NCI-H345 treated with DMSO at 0.1 percent for 48 hours (cell line): ENCODE measurements at regions not wholly inside any gene's neighbourhood (a gene's known extent, or its start where the extent isn't known, plus 50 kb on each side); places are given as distances from the start of the nearest gene placed in this dataset.

Source experiments
- DNase-seq: peaks from one replicate; lab custom pipeline; 2025; ENCODE audit not compliant: unreplicated experiment; lab: John Stamatoyannopoulos, UW

GRCh38 chr10:78901694-78902093 lies 167.1 kb upstream of the ZMIZ1 start:
- DNase-seq: no peak

- DNase-seq: no peak
These were observed 166.0 kb upstream of the ZMIZ1 start for GRCh38 chr10:78902815-78903214.

GRCh38 chr10:78903341-78903940 lies 165.3 kb upstream of the ZMIZ1 start:
- no peak for DNase-seq

GRCh38 chr10:78904196-78904595 lies 164.6 kb upstream of the ZMIZ1 start:
- no peak for DNase-seq

GRCh38 chr10:78905015-78905956 lies 163.5 kb upstream of the ZMIZ1 start:
- DNase-seq: no peak

GRCh38 chr10:78905957-78906308 lies 162.8 kb upstream of the ZMIZ1 start:
- DNase-seq: peak; percentile 77

- no peak for DNase-seq
These were observed 161.9 kb upstream of the ZMIZ1 start for GRCh38 chr10:78906734-78907390.

GRCh38 chr10:78907551-78908211 lies 161.1 kb upstream of the ZMIZ1 start:
- no peak for DNase-seq

GRCh38 chr10:78909221-78909620 lies 159.5 kb upstream of the ZMIZ1 start:
- no peak for DNase-seq

- no peak for DNase-seq
These were observed 158.7 kb upstream of the ZMIZ1 start for GRCh38 chr10:78910021-78910420.

GRCh38 chr10:78910476-78910875 lies 158.3 kb upstream of the ZMIZ1 start:
- DNase-seq: no peak

- no peak for DNase-seq
These were observed 157.9 kb upstream of the ZMIZ1 start for GRCh38 chr10:78910886-78911285.

GRCh38 chr10:78911533-78912340 lies 157.0 kb upstream of the ZMIZ1 start:
- no peak for DNase-seq

GRCh38 chr10:78912361-78913218 lies 156.2 kb upstream of the ZMIZ1 start:
- no peak for DNase-seq

- DNase-seq: peak; percentile 81
These were observed 155.3 kb upstream of the ZMIZ1 start for GRCh38 chr10:78913219-78914059.

GRCh38 chr10:78914060-78914378 lies 154.7 kb upstream of the ZMIZ1 start:
- DNase-seq: no peak

- DNase-seq: no peak
These were observed 154.1 kb upstream of the ZMIZ1 start for GRCh38 chr10:78914502-78915189.

- DNase-seq: no peak
These were observed 153.6 kb upstream of the ZMIZ1 start for GRCh38 chr10:78915190-78915518.

GRCh38 chr10:78916227-78916626 lies 152.5 kb upstream of the ZMIZ1 start:
- no peak for DNase-seq
